Osteoblast (primary cell): ENCODE measurements at regions not wholly inside any gene's neighbourhood (a gene's known extent, or its start where the extent isn't known, plus 50 kb on each side); places are given as distances from the start of the nearest gene placed in this dataset.

Experiments used
- DNase-seq: peaks from one replicate; pipeline ENCODE4 v3.0.0; 2011; ENCODE audit warnings: low spot score, mixed read lengths; ENCODE audit not compliant: insufficient read length; ENCODE audit errors: missing footprints
- H2AFZ ChIP-seq: 2 replicates; pipeline ENCODE4 v1.6.0; 2011; ENCODE audit warnings: mild to moderate bottlenecking, low read length
- H3K27ac ChIP-seq: 2 replicates; pipeline ENCODE4 v1.5.1; 2011; ENCODE audit warnings: mild to moderate bottlenecking, low read depth, low read length, moderate library complexity
- H3K27me3 ChIP-seq: 2 replicates; pipeline ENCODE4 v1.6.0; 2012; ENCODE audit warnings: mild to moderate bottlenecking, control low read depth, inconsistent platforms, low read length, moderate library complexity; ENCODE audit not compliant: insufficient read depth
- H3K36me3 ChIP-seq: 2 replicates; pipeline ENCODE4 v1.5.1; 2011; ENCODE audit warnings: mild to moderate bottlenecking, low read length, control low read depth, moderate library complexity; ENCODE audit not compliant: insufficient read depth
- H3K4me1 ChIP-seq: 2 replicates; pipeline ENCODE4 v1.5.1; 2011; ENCODE audit warnings: mild to moderate bottlenecking, low read length, control low read depth, moderate library complexity; ENCODE audit not compliant: insufficient read depth
- H3K4me2 ChIP-seq: 2 replicates; pipeline ENCODE4 v1.6.0; 2011; ENCODE audit warnings: mild to moderate bottlenecking, low read length; ENCODE audit not compliant: insufficient read depth
- H3K4me3 ChIP-seq: fragments of 200-600 bp; sonication (generic); 3 replicates; pipeline ENCODE4 v1.5.1; 2012; ENCODE audit warnings: mild to moderate bottlenecking, low read length, inconsistent platforms; ENCODE audit not compliant: insufficient read depth
- H3K79me2 ChIP-seq: 2 replicates; pipeline ENCODE4 v1.6.0; 2012; ENCODE audit warnings: mild to moderate bottlenecking, low read length, control low read depth, inconsistent platforms; ENCODE audit not compliant: insufficient read depth
- H3K9me3 ChIP-seq: 2 replicates; pipeline ENCODE4 v1.5.1; 2011; ENCODE audit warnings: low read depth, low read length, control low read depth
- H4K20me1 ChIP-seq: 2 replicates; pipeline ENCODE4 v1.6.0; 2012; ENCODE audit warnings: mild to moderate bottlenecking, low read length, control low read depth; ENCODE audit not compliant: insufficient read depth
- CTCF ChIP-seq: IDR thresholded peaks from 2 replicates; pipeline ENCODE4 v1.5.1; 2011; ENCODE audit warnings: mild to moderate bottlenecking, low read depth, low read length, moderate library complexity; ENCODE audit errors: extremely low read depth

GRCh38 chr7:97337849-97338248 is 220.4 kb downstream of the SDHAF3 start:
- TF ChIP-seq CTCF = no peak
- no peaks in the 10 kb centered on the region for H3K27me3 ChIP-seq
- H2AFZ ChIP-seq = no peak overlapping the region
- no peaks in the 10 kb centered on the region for H4K20me1 ChIP-seq
- no peaks in the 10 kb centered on the region for H3K36me3 ChIP-seq
- no peaks in the 10 kb centered on the region for H3K79me2 ChIP-seq
- DNase-seq = peak; percentile 53
- H3K4me2 ChIP-seq = no peak overlapping the region
- no peak overlapping the region for H3K4me3 ChIP-seq
- H3K4me1 ChIP-seq = no peaks in the 10 kb centered on the region
- no peaks in the 10 kb centered on the region for H3K9me3 ChIP-seq
- no peak overlapping the region for H3K27ac ChIP-seq

GRCh38 chr7:97342512-97342911 is 225.0 kb downstream of the SDHAF3 start:
- H3K4me1 ChIP-seq = no peaks in the 10 kb centered on the region
- H4K20me1 ChIP-seq = no peaks in the 10 kb centered on the region
- H3K4me3 ChIP-seq = no peak overlapping the region
- H3K27ac ChIP-seq = no peak overlapping the region
- H3K9me3 ChIP-seq = no peaks in the 10 kb centered on the region
- no peaks in the 10 kb centered on the region for H3K27me3 ChIP-seq
- TF ChIP-seq CTCF = no peak
- no peaks in the 10 kb centered on the region for H3K36me3 ChIP-seq
- DNase-seq = no peak
- no peaks in the 10 kb centered on the region for H3K79me2 ChIP-seq
- H2AFZ ChIP-seq = no peak overlapping the region
- no peak overlapping the region for H3K4me2 ChIP-seq

GRCh38 chr7:97346349-97346748 is 228.9 kb downstream of the SDHAF3 start:
- H3K27me3 ChIP-seq = no peaks in the 10 kb centered on the region
- TF ChIP-seq CTCF = no peak

GRCh38 chr7:97351488-97351887 is 234.0 kb downstream of the SDHAF3 start:
- Histone ChIP-seq H4K20me1 (no peaks in the 10 kb centered on the region), H3K36me3 (no peaks in the 10 kb centered on the region), H3K27me3 (no peaks in the 10 kb centered on the region), H3K79me2 (no peaks in the 10 kb centered on the region), H3K4me3 (no peak overlapping the region), H3K4me2 (no peak overlapping the region), H2AFZ (no peak overlapping the region), H3K4me1 (no peaks in the 10 kb centered on the region), H3K9me3 (no peaks in the 10 kb centered on the region), H3K27ac (no peak overlapping the region)
- no peak for TF ChIP-seq CTCF
- peak; percentile 14 for DNase-seq

More at GRCh38 chr7:97346349-97346748, 228.9 kb downstream of the SDHAF3 start:
- Histone ChIP-seq H2AFZ (no peak overlapping the region), H3K36me3 (no peaks in the 10 kb centered on the region), H3K9me3 (no peaks in the 10 kb centered on the region), H4K20me1 (no peaks in the 10 kb centered on the region), H3K4me1 (no peaks in the 10 kb centered on the region), H3K79me2 (no peaks in the 10 kb centered on the region), H3K4me2 (no peak overlapping the region), H3K27ac (no peak overlapping the region), H3K4me3 (no peak overlapping the region)
- peak; percentile 5 for DNase-seq
